ENCODE measurements at regions not wholly inside any gene's neighbourhood (a gene's known extent, or its start where the extent isn't known, plus 50 kb on each side); places are given as distances from the start of the nearest gene placed in this dataset.
"Not testable (repeated sequence)": the region's sequence is repeated elsewhere in the genome, so short reads cannot be mapped to it uniquely, and the experiment has no call there.

GRCh38 chr16:10328291-10328690, 57.6 kb upstream of the ATF7IP2 start:
- TF ChIP-seq, protein P1, sequence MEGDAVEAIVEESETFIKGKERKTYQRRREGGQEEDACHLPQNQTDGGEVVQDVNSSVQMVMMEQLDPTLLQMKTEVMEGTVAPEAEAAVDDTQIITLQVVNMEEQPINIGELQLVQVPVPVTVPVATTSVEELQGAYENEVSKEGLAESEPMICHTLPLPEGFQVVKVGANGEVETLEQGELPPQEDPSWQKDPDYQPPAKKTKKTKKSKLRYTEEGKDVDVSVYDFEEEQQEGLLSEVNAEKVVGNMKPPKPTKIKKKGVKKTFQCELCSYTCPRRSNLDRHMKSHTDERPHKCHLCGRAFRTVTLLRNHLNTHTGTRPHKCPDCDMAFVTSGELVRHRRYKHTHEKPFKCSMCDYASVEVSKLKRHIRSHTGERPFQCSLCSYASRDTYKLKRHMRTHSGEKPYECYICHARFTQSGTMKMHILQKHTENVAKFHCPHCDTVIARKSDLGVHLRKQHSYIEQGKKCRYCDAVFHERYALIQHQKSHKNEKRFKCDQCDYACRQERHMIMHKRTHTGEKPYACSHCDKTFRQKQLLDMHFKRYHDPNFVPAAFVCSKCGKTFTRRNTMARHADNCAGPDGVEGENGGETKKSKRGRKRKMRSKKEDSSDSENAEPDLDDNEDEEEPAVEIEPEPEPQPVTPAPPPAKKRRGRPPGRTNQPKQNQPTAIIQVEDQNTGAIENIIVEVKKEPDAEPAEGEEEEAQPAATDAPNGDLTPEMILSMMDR (IDR thresholded peaks at IDR 0.05; ENCODE audit: extremely low read depth in 1 of 2, insufficient read depth in 1 of 2, low read depth in 1 of 2, low read length in 2 of 2): not testable (repeated sequence)
- TF ChIP-seq POLR2A (IDR thresholded peaks at IDR 0.05; ENCODE audit: low read depth, low read length); JUN (IDR thresholded peaks at IDR 0.05; ENCODE audit: borderline replicate concordance, insufficient read depth, insufficient read length, low read depth); MYC (IDR thresholded peaks at IDR 0.05; ENCODE audit: low read depth, low read length); POLR2AphosphoS5 (IDR thresholded peaks at IDR 0.05; ENCODE audit: insufficient read depth, low read depth, low read length); GATA2 (IDR thresholded peaks at IDR 0.05; ENCODE audit: insufficient read depth, insufficient read length, low read depth, low read length); EZH2 (IDR thresholded peaks at IDR 0.05; ENCODE audit: borderline replicate concordance, low read depth, low read length, severe bottlenecking): not testable (repeated sequence)
